HG02938 (cell line): ENCODE measurements at regions not wholly inside any gene's neighbourhood (a gene's known extent, or its start where the extent isn't known, plus 50 kb on each side); places are given as distances from the start of the nearest gene placed in this dataset.
A peak's percentile ranks its signal among the peaks of the same experiment; 100 is the strongest.

ENCODE experiments used
- ATAC-seq: cut with Tn5 transposase; IDR thresholded peaks from one replicate; pipeline ENCODE4 v1.9.1; 2021; ENCODE audit warnings: mild to moderate bottlenecking, moderate library complexity; ENCODE audit not compliant: unreplicated experiment

DNA sequence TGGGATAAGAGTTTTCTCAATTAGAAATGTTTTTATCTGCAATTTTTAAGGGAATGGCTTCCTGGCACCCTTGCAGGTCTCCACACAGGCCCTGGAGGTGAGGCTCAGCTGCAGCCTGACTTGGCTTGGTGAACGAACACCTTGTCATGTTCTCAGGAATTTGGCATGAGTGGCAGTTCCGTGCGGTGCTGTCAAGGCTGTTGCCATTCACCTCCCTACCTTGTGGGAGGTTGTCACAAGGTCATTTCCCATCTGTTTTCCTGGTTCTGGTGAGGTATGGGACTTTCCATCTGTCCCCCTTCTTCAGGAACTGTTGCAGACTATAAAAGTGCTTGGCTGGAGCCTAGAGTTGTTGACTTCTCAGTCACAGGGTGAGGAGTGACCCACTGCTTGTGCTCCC lies 82.9 kb downstream of the ELOVL4 start:
- ATAC-seq = no peak

DNA sequence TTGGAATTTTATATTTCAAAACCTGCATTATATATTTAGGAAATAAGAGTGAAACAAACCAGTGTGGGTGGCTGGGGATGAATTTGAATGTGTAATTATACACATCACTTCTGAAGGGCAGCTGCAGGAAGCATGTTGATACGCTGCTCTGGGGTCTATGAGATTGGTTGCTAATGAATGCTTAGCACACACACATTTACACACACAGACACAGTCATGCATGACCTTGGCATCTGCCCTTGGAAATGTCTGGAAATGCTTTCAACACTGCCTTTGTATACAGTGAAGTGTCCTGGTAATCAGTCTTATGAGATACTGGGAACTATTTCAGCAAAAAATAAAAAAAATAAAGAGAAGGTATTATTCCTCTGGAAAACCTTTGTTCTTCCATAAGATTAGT lies 83.4 kb downstream of the ELOVL4 start:
- no peak for ATAC-seq

DNA sequence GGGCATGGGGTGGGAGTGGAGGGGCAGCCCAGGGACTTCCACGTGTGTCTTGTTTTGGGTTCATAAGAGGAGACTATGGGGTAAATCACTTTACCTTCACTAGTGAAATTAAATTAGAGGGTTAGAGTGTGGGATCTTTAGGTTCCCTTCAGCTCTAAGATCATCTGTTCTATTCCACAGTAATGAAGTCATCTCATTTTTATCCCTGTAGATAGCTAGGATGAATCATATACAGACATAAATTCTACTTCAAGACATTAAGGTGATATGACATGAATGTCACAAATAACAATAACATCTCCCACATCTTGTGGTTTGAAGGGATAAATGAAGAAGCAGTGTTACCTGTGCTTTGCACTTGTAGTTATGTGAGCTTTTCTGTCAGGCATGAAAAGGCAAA lies 83.8 kb downstream of the ELOVL4 start:
- no peak for ATAC-seq

DNA sequence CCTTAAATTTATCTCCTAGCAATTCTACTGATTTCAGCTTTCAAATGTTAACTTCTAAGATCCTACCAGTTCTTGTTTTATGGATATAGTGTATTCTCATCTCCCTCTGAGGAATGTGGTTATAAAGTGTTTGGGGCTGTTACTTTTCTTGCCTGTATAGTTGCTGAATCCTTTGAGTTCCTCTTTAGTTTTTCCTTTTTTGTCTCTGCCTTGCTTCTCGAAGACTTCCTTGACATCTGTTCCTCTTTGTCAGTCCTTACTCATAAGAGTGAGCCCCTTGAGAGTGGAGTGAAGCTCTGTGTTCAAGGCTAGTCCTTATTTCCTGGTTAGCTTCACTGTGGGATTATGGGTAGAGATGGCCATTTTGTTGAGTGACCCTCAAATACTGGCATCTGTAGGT lies 84.6 kb downstream of the ELOVL4 start:
- ATAC-seq = no peak

DNA sequence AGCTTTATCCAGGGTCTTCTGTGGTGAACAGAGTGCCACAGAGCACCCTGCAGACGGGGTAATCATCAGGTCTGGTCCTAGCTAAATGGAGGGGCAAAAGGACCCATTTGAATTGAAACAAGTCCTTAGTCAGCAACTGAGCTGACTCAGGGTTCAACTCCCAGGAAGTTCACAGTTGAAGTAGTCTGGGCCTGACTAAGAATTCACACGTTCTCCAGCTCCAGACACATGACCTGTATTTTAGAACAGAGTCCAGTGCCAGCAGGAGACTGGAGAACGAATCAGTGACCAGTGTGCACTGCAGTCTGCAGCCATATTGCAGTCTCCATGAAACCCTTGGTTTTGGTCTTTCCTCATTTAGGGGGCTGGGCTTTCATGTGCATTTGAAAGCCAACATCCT lies 85.2 kb downstream of the ELOVL4 start:
- no peak for ATAC-seq

DNA sequence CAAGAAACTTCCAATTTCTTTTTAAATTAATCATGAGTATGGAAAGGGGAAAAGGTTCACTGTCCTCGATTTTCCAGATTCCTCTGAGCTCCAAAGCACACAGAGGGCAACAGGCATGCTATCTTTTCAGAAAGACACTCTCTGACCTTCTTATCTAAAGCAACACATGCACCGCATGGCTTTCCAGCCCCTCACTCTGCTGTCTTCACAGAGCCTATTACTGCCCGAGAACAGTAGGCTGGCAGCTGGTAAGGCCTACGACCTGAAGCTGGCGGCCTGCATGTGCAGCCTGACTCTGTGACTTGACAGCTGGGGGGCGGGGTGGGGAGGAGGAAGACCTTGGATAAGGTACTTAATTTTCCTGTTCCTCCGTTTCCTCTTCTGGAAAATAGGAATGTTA lies 86.3 kb downstream of the ELOVL4 start:
- no peak for ATAC-seq

DNA sequence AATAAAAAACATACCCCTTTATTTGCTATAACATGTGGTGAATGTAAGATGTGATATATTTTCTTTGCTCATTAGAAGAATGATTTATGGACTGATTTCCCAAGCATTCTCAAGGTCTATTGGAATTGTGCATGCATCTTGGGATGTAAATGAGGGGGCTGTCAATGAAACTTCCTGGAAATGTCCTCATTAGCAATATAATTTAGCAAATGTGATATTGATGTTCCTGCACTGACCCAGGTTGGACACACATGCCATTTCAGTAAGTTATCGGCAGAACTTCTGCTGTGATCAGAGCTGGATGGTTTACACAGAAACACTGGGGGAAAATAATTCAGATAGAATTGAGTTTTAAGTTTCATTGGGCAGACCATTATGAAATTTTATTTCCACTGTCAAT lies 99.9 kb downstream of the ELOVL4 start:
- ATAC-seq = no peak

DNA sequence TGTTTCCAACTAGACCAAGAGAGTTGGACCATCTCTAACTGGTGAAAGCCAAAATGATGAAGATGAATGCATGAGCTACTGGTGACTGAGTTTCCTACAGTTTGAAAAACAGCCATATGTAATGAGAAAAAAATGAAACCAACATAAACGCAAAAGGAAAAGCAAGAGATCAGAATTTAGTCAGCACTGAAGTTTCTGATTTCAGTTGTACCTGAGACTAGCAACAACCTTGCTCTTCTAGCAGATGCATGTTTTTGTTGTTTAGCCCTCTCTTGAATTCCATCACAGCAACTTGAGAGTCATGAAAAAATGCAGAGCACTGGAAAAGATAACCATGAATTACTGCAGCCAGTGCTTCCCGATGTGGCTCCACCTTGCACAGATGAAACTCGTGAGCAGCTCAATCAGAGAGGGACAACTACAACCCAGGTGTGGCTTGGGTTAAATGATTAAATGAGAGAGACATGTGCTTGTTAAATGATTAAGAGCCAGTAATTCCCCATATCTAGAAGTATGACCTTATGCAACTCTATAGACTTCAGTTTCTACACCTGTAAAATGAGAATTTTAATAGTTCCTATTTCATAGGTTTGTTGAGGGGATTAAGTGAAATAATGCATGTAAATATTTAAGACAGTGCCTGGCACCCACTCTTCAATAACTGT lies 104.8 kb downstream of the ELOVL4 start:
- ATAC-seq = peak; percentile 74

DNA sequence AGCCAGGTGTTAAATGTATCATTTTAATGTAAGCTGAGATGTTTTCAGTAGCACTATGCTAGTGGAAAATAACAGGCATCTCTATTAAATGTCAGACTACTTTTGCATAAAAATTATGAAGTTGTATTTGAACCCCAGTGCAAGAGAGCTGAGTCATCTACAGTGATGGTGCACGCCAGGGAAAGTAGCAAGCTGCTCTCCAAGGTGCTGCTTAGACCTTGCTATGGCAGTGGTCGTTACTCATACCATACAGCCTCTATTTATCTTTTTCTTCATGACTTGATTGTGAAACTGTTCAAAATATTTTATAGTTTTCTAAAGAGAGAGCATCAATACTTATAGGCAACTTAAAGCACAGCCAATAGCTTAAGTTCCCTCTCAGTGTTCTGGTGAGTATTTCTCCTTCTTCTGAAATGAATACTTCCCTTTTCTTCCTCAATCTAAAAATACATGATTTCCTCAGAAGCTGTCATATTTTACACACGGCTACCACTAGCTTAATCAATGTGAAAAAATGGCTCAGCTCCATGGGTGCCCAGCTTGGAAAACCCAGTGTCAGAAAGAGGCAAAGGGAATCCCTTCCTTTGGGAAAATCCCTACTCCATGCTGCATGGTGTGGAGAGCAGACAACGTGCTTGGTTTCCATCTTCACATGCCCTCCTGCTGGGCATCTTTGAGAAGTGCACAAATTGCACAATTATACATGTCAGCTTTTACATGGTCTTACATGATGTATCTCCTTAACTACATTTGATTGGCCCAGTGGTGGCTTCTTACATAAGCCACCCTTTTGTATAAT lies 105.6 kb downstream of the ELOVL4 start:
- peak; percentile 46 for ATAC-seq

DNA sequence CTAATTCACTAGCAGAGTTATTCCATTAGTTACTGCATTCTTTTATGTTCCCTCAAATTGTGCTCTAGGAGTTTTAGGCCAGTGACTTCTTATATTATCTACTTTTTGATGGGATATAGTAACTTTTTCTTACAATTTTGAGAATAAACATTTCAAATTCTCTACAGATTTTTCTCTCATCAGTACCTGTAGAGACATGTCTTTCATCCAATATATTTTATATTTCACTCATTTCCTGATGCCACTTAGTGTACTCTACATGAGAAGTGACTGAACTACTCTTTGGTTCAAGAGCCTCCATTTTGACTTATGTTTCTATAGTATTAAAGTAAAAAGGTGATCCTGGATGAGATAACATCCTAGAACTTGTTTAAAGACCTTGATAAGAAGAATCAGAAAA lies 108.5 kb downstream of the ELOVL4 start:
- ATAC-seq = no peak

DNA sequence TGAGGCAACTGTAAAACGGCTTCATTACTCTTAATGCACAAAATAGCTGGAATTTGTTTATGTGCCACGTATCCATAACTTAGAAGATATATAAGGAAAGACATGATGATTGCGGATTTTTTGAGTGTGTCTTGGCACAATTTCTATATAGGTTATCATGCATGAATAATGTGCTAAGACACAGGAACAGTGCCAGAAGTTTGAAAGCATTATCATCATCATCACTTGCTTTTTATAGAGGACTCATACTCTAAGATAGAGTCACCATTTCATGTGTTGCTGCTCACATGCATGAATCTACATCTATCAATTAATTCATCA lies 113.4 kb downstream of the ELOVL4 start:
- ATAC-seq = no peak

DNA sequence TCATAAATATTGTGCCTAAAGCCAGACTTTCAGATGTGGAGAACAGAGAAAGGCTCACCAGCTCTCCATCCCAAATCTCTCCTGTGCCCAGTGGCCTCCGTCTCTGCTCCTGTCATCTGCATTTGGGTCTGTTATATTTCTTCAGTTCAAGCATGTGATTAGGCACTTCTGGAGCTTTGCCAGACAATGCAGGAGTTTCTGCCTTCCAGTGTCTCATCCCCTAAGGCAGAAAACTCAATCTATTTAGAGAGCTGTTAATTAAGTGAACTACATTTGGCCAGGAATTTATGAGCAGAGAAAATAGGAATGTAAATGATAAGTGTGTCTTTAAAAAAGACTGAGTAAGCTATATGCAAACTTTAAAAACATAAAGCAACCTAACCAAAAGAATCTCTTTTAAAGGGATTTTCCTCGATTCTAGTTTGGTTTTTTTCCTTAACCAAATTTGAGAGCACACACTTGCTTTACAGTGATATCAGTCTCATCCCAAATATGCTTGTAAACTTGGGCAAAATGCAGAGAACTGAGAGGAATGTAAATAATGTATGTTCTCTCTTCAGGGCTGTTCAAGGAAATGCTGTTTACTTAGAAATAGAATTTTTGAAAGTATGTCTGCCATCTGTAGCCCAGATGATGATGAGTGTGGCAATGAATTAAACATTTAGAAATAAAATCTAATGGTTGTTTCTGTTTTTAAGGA lies 113.9 kb downstream of the ELOVL4 start:
- ATAC-seq = no peak

DNA sequence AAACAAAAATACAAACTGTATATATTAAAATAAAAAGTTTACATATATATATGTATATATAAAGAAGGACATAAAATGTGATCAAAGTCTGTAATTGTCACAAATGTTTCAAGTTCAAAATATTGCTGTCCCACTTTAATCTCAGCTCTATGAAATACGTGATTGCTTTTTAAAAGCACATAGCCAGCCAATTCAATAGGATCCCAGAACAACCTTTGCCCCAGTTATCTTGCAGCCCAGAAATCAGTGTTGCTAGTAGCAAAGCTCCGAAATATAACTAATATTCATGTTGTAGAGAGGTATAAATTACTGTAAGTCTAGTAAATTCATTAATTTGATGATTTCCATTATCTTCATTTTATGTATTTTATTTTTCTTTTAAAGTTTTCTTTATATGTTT lies 114.6 kb downstream of the ELOVL4 start:
- no peak for ATAC-seq

DNA sequence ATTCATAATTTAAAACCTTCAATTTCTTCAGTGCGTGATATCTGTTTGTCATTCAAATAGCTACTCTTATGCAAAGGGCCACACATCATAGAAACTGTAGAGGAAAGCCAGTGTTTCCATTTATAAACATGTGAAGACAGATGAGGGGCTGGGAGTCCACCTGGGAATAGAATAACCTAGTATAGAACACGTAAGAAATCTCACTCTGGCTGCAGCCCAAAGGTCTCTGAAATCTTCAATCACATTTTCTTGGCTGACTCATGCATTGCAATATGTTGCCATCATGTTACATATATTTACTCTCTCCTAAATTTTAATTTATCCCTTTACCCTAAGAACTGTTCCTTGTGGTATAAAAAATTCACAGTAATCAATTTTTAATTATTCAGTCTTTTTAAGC lies 123.2 kb downstream of the ELOVL4 start:
- ATAC-seq = no peak

DNA sequence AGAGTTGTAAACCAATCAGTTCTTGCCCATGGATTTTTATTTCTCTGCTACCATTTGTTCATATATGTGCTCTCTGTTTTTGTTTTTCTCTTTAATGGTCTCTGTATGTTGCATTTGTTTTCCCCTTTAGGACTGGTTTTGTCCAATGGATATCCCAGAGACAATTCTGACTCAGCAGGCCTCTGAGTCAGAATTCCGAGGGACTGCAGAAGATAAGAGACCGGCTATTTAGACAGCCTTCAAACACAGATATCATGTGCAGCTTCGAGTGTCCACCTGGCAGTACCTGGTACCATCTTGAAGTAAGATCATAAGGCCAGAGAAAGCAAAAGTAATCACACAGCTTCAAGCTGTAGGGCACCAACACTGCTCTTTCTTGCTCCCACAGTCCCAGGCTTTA lies 125.5 kb downstream of the ELOVL4 start:
- ATAC-seq = no peak

DNA sequence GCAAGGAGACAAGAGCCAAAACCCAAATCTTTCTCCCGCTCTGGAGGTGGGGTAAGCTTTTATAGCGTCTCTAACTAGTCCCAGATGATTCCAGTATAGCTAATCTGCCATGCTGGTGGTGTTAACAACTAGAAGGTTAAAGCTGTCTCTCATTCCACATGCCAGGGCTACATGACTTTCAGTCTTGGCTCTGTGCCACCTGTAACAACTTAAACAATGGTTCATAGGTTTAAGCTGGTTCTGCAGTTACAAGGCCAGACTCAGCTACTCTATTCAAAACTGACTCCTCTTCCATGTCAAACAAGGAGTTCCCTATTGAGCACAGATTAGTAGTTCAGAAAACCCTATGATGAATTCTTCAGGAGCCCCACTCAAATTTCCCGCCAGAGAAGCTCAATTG lies 128.9 kb downstream of the ELOVL4 start:
- no peak for ATAC-seq

DNA sequence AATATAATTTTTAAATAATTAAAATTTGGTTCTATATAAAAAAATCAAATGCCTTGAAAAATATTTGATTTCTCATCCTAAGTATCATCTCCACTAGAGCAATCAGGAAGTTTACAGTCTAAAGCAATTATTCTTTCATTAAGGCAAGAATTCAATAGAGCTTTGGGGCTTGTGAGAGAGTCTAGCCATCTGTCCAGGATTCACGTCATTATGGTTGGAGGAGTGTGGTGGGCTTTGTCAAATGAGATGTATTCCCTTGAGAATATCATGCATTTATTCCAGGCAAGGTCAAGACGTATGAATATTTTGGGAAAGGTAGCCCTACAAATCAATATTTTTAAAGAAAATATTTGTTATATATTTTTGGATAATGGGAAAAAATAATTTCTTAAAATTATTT lies 132.4 kb downstream of the ELOVL4 start:
- no peak for ATAC-seq

DNA sequence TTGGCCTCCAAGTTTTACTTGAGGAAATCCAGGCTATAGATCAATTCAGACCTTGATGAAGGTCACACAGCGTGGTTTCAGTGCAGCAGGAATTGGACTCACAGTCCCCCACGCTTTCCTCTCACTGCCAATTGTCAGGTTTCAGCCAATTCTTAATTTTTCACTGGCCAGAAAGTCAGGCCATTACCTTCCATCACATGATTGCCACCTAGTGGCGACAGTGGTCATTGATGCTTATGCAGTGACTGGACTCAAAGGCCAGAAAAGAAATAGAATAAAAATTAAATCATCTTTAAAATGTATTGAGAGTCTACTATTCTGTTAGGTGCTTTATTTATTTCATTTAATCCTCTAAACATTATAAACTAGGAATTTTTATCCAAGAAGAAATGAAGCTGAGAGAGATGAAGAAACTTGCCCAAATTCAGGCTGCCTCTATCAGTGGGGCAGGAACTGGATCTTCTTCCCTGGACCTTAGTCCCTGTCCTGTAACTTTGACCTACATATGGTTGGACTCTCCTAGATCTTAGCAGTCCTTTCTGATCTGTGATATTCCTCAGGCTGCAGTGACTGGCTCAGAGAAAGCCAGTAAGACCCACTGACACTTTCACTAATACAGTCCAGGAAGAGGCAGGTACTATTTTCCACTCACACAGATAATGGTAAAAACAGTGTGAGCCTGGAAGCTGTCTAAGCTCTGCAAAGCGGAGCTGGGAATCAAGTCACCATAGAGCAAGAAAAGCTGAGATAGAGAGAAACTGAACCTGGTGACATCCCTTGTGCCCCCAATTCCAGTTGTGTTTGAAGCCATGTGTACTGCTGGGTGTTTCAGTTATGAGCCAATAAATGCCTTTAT lies 133.3 kb downstream of the ELOVL4 start:
- ATAC-seq = peak; percentile 86

DNA sequence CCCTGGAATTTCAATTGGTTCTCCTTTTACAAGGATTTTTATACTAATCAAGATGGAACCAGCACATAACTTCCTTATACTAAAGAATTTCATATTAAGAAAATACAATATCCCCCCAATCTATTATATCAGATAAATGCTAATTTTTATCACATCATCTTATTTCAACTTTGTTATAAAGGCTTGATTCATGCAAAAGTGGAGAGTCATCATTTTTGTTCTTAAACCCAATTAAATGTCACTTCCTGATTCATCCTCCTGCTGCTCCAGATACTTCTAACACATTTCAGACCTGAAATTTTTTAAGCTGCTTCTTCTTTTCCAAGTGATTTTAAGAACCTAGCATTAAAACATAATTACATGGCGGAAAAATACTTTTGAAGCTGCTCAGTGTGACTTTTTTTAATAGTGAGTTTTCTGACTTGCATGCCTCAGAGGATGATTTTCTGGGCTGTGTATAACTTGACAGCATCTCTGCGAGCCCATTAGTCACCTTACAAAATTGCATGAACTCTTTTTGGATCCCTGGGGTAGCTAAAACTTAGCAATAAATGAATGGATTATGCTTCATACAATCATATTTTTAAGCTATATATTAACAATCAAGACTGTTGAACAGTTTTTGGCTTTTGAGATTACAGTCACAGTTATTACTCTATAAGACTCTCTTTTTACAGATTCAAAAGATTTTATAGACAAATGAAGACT lies 134.1 kb downstream of the ELOVL4 start:
- peak; percentile 9 for ATAC-seq

DNA sequence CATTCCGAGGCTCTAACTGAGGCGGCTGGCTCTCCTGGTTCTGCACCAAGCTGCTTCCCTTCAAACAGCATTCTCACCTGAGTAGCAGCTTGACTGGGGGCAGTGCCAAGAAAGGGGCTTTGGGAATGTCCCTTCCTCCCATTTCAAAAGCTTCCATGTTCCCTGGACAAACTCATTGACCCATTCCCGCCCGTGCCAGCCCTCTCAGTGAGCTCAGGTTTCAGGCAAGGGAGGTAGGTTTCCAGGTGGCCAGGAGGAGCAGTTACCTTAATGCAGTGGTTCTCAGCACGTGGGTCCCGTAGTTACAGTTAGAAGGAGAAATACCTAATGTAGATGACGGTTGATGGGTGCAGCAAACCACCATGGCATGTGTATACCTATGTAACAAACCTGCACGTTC lies 135.2 kb downstream of the ELOVL4 start:
- no peak for ATAC-seq

DNA sequence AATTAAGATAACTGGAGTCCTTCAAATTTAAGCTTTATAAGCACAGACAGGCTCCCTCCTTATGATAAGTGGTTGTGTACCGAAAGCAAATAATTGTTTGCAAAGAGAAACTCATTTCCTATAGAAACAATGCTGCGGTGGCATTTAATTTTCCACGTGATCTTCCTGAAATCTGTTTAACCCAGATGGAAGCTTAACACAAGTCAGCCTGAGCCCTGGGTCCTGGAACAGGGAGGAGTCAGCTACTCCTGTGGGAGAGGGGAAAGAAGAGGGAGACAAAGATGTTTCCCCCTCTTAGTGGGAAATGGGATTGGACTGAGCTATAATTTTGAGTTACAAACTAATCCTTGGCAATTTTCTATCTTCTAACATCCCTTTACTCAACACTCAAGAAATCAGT lies 136.5 kb downstream of the ELOVL4 start:
- ATAC-seq = no peak
